ENCODE measurements at regions not wholly inside any gene's neighbourhood (a gene's known extent, or its start where the extent isn't known, plus 50 kb on each side); places are given as distances from the start of the nearest gene placed in this dataset.

GRCh38 chr5:12759377-12759776 lies 855.1 kb upstream of the CTNND2 start:
- Histone ChIP-seq H3K9me2 (ENCODE audit: insufficient read depth, low read length) (no peaks in the 10 kb centered on the region), H3K27ac (ENCODE audit: low read depth, low read length, poor library complexity, severe bottlenecking) (no peak overlapping the region), H3K4me3 (ENCODE audit: low read depth, low read length, poor library complexity, severe bottlenecking) (no peak overlapping the region), H3K4me1 (ENCODE audit: insufficient read depth, low read length, poor library complexity, severe bottlenecking) (no peaks in the 10 kb centered on the region), H4K20me1 (ENCODE audit: insufficient read depth, low read length) (no peaks in the 10 kb centered on the region), H3K4me2 (ENCODE audit: low read length) (no peak overlapping the region), H3K79me2 (ENCODE audit: insufficient read depth, low read depth, low read length) (no peaks in the 10 kb centered on the region), H3K36me3 (ENCODE audit: insufficient read depth, low read length) (no peaks in the 10 kb centered on the region), H3K9me3 (ENCODE audit: low read length) (no peaks in the 10 kb centered on the region), H2AFZ (ENCODE audit: low read length) (no peak overlapping the region)
- POLR2A ChIA-PET = no interaction called here
- intact Hi-C loops (cut with micrococcal nuclease; ENCODE audit: unreplicated experiment) = no loop called here
- CTCF ChIA-PET (ENCODE audit: unreplicated experiment) = no interaction called here
- BruUV-seq (replicated peaks) = no TSS peak
- no peak for DNase-seq (ENCODE audit: low spot score)
- no peak for TF ChIP-seq EZH2phosphoT487 (IDR thresholded peaks at IDR 0.05; ENCODE audit: borderline replicate concordance, low read depth, low read length)
- TF ChIP-seq CTCF (conservative IDR thresholded peaks at IDR 0.05; ENCODE audit: low read length) = no peak

GRCh38 chr5:12757035-12757434 lies 852.8 kb upstream of the CTNND2 start:
- Histone ChIP-seq H3K9me2 (ENCODE audit: insufficient read depth, low read length) (no peaks in the 10 kb centered on the region), H3K4me3 (ENCODE audit: low read depth, low read length, poor library complexity, severe bottlenecking) (no peak overlapping the region), H3K4me2 (ENCODE audit: low read length) (no peak overlapping the region), H3K36me3 (ENCODE audit: insufficient read depth, low read length) (no peaks in the 10 kb centered on the region), H3K27ac (ENCODE audit: low read depth, low read length, poor library complexity, severe bottlenecking) (no peak overlapping the region), H3K4me1 (ENCODE audit: insufficient read depth, low read length, poor library complexity, severe bottlenecking) (no peaks in the 10 kb centered on the region), H3K79me2 (ENCODE audit: insufficient read depth, low read depth, low read length) (no peaks in the 10 kb centered on the region), H3K9me3 (ENCODE audit: low read length) (no peaks in the 10 kb centered on the region), H4K20me1 (ENCODE audit: insufficient read depth, low read length) (no peaks in the 10 kb centered on the region), H2AFZ (ENCODE audit: low read length) (no peak overlapping the region)
- TF ChIP-seq EZH2phosphoT487 (IDR thresholded peaks at IDR 0.05; ENCODE audit: borderline replicate concordance, low read depth, low read length) (no peak), CTCF (conservative IDR thresholded peaks at IDR 0.05; ENCODE audit: low read length) (no peak)
- intact Hi-C loops (cut with micrococcal nuclease; ENCODE audit: unreplicated experiment) = no loop called here
- CTCF ChIA-PET (ENCODE audit: unreplicated experiment) = no interaction called here
- POLR2A ChIA-PET = interaction anchor here (1.2 kb wide), 1 partner anchor 37 kb away, joined by 3 read pairs; no protein-coding TSS in a partner anchor
- BruUV-seq (replicated peaks) = no TSS peak
- no peak for DNase-seq (ENCODE audit: low spot score)

GRCh38 chr5:12745537-12745936 lies 841.3 kb upstream of the CTNND2 start:
- Histone ChIP-seq H2AFZ (ENCODE audit: low read length) (no peak overlapping the region), H3K9me3 (ENCODE audit: low read length) (0 out of 2 replicates have a peak, but pooled peaks cover 2% of the 10 kb centered on the region), H3K4me2 (ENCODE audit: low read length) (no peak overlapping the region), H3K79me2 (ENCODE audit: insufficient read depth, low read depth, low read length) (no peaks in the 10 kb centered on the region), H3K36me3 (ENCODE audit: insufficient read depth, low read length) (no peaks in the 10 kb centered on the region), H3K4me3 (ENCODE audit: low read depth, low read length, poor library complexity, severe bottlenecking) (no peak overlapping the region), H3K27ac (ENCODE audit: low read depth, low read length, poor library complexity, severe bottlenecking) (no peak overlapping the region), H3K9me2 (ENCODE audit: insufficient read depth, low read length) (no peaks in the 10 kb centered on the region), H3K4me1 (ENCODE audit: insufficient read depth, low read length, poor library complexity, severe bottlenecking) (no peaks in the 10 kb centered on the region), H4K20me1 (ENCODE audit: insufficient read depth, low read length) (no peaks in the 10 kb centered on the region)
- DNase-seq (ENCODE audit: low spot score) = no peak
- POLR2A ChIA-PET = no interaction called here
- no peak for TF ChIP-seq EZH2phosphoT487 (IDR thresholded peaks at IDR 0.05; ENCODE audit: borderline replicate concordance, low read depth, low read length)
- TF ChIP-seq CTCF (conservative IDR thresholded peaks at IDR 0.05; ENCODE audit: low read length) = no peak
- no TSS peak for BruUV-seq (replicated peaks)
- intact Hi-C loops (cut with micrococcal nuclease; ENCODE audit: unreplicated experiment) = no loop called here
- CTCF ChIA-PET (ENCODE audit: unreplicated experiment) = no interaction called here
